Peyer's patch (tissue), 4 donors: ENCODE measurements at regions not wholly inside any gene's neighbourhood (a gene's known extent, or its start where the extent isn't known, plus 50 kb on each side); places are given as distances from the start of the nearest gene placed in this dataset.

Source experiments
- POLR2A ChIP-seq, 2 donors: fragments of 450-650 bp; IDR thresholded peaks; one replicate each; pipeline ENCODE4 v1.5.1; 2017; ENCODE audit warnings: antibody characterized with exemption in 2 of 2, mild to moderate bottlenecking in 2 of 2, moderate library complexity in 2 of 2
- TF ChIP-seq, protein P1 (sequence below), 6 experiments: fragments of 450-650 bp in 4 of 6; fragments of 200-600 bp in 2 of 6; sonication (generic) in 1 of 6; IDR thresholded peaks; one replicate each; pipeline ENCODE4 v1.5.1; 2017 to 2019; ENCODE audit warnings: antibody characterized with exemption in 6 of 6, mild to moderate bottlenecking in 3 of 6, moderate library complexity in 1 of 6

- TF ChIP-seq POLR2A (IDR thresholded peaks at IDR 0.05), result no peak
- TF ChIP-seq, protein P1, sequence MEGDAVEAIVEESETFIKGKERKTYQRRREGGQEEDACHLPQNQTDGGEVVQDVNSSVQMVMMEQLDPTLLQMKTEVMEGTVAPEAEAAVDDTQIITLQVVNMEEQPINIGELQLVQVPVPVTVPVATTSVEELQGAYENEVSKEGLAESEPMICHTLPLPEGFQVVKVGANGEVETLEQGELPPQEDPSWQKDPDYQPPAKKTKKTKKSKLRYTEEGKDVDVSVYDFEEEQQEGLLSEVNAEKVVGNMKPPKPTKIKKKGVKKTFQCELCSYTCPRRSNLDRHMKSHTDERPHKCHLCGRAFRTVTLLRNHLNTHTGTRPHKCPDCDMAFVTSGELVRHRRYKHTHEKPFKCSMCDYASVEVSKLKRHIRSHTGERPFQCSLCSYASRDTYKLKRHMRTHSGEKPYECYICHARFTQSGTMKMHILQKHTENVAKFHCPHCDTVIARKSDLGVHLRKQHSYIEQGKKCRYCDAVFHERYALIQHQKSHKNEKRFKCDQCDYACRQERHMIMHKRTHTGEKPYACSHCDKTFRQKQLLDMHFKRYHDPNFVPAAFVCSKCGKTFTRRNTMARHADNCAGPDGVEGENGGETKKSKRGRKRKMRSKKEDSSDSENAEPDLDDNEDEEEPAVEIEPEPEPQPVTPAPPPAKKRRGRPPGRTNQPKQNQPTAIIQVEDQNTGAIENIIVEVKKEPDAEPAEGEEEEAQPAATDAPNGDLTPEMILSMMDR (IDR thresholded peaks at IDR 0.05), result no peak
These were observed 115.1 kb downstream of the NBPF12 start for GRCh38 chr1:147053269-147053668.
